Activated effector memory CD4-positive, alpha-beta T cell treated with Interleukin-2 at 50 U/mL for 16 hours (primary cell): ENCODE measurements at regions not wholly inside any gene's neighbourhood (a gene's known extent, or its start where the extent isn't known, plus 50 kb on each side); places are given as distances from the start of the nearest gene placed in this dataset.
"Not testable (repeated sequence)": the region's sequence is repeated elsewhere in the genome, so short reads cannot be mapped to it uniquely, and the experiment has no call there.

Source experiments
- DNase-seq: peaks from one replicate; pipeline ENCODE4 v3.0.0-alpha.2; 2020

DNA sequence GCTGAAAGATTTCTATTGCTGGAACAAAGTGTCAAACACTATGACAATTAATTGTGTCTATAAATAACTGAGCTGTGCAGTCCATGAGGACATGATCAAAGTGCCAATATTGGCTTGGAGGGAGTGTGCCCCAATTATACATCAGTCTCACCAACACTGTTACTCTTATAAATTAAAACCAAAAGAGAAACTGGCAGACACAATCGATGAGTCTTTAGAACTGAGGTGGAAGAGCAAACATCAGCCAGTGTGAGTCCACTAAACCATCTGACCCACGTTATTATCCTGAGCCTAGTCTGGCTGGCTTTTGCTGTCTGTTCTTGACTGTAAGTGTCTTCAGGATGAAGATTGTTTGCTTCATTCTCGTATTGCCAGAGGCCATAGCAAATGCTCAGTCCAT lies 98.9 kb downstream of the OLIG3 start:
- DNase-seq, result no peak

DNA sequence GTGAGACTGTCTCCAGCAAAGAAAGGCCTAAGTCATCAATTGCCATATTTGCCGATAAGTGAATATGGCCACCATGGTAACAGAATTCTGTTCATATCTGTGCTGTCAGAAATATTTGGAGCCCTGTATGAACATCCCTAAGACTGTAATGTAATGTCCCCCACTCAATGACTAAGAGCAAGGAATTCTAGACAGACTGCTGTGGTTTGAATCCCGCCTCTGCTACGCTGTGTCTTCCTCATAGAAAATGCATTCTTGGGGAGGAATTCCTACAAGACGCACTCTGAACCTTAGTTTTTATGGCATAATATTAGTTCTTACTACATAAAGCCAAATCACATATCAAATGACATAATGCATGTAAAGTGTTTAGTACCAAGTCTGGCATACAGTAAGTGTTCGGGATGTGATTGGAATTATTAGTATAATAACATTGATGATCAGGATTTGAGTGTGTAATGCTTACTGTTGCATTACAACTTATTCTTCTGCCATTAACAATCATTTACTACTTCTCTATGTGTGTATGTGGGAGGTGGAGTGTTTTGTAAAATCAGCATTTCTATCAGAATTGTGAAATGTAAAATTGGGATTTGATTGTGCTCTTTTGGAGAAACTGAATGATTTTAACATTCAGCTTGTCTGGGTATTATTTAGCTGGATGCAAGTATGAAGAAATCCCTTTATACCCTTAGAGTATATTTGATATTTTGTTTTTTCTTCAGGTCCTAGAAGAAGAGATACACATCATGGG lies 103.0 kb downstream of the OLIG3 start:
- DNase-seq, result no peak

DNA sequence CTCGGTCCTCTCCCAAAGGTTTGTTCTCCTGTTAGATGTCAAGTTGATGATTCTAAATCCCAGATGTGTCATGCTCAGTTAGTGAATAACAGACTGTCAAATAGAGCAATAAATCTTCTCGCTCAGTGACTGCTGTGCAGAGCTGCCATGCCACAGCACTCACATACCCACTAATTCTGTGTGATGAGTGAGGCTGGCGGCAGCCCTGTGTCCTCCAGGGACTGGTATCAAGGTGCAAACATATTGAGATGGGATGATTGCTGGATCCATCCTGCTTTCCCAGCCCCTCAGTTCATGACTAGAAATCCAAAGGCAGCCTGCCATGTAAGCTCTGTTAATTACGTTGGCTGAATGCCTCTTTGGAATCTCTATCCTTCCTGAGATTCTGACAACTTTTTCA lies 103.9 kb downstream of the OLIG3 start:
- DNase-seq, result no peak

DNA sequence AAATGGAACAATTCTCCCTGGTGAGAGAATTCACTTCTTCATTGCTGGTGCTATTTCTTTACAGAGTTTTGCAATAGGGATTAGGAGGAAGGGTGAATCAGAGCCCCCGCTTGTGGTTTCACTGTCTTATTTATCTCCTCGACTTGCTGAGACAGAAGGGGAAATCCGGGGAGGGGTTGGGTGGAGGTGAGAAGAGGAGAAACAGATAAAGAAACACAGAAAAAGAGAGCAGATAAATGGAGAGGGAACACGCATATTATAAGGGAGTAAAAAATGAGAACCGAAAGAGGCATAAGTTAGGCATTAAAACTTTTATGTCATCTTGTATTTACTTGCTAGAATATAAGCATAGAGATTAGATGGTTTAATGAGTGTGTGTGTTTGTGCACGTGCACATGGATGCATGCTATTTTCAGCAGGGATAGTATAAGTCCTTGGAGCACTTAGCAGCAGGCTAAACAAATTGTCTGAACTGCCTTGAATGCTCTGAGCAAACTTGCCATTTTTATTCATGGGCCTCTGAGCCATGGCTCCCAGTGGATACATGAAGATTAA lies 105.0 kb downstream of the OLIG3 start:
- DNase-seq, result peak; percentile 61

DNA sequence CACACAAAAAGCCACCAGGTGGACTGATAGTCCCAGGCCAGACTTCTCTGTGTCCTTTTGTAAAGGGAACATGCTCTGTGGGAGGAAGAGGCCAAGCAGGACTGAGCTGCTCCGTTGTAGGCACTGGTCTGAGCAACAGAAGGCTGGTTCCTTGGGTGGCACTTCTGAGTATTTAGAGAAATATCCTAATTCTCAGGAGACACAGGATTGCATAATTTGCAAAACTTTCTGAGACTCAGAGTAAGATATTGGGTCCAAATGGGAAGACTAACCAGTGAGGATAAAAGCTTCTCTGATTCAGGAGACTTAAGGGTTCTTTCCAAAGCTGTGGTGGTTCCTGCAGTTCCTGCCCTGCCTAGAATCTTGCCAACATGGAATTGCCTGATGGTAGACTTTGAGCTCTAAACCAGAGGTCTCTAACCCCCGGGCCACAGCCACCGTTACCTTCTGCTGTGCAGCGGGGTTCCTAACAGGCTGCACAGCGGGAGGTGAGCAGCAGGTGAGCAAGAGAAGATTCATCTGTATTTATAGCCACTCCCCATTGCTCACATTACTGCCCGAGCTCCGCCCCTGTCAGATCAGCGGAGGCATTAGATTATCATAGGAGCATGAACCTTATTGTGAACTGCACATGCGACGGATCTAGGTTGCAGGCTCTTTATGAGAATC lies 107.0 kb downstream of the OLIG3 start:
- no peak for DNase-seq

DNA sequence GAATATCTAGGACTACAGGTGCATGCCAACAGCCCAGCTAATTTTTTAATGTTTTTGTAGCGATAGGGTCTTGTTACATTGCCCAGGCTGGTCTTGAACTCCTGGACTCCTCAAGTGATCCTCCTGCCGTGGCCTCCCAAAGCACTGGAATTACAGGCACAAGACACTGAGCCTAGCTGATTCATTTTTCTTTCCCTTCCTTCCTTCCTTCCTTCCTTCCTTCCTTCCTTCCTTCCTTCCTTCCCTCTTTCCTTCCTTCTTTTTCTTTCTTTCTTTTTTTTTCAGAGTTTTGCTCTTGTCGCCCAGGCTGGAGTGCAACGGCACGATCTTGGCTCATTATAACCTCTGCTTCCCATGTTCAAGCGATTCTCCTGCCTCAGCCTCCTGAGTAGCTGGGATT lies 110.9 kb downstream of the OLIG3 start:
- DNase-seq, result not testable (repeated sequence)

DNA sequence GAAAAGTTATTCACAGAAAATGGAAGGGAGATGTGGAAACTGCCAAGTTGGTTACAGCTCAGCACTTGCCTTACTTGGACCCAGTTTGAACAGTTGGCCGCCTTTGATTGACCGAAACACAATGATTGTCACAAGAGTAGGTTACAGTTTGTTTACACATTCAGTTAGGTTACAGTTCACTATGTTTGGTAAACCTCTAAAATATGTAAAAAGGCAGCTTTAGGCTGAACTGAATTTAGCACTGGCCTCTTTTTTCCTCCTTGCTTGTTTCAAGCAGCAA lies 116.2 kb downstream of the OLIG3 start:
- DNase-seq, result no peak

DNA sequence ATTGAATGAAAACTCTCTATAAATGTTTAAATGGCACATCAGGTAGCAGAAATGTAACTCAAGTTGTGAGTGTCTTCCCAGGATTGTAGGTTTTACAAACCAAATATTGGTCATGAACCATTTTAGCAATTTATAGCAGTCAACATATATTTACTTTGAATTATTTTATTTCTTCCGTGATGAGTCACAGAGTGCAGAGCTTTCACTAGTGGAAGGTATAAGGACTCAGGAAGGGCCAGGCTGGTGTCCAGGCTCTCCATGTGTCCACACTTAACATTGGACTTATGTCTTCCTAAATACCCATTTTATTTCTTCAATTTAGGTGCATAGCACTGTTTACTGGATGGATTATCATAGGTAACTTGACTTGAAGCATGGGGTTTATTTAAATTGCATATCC lies 120.9 kb downstream of the OLIG3 start:
- no peak for DNase-seq

DNA sequence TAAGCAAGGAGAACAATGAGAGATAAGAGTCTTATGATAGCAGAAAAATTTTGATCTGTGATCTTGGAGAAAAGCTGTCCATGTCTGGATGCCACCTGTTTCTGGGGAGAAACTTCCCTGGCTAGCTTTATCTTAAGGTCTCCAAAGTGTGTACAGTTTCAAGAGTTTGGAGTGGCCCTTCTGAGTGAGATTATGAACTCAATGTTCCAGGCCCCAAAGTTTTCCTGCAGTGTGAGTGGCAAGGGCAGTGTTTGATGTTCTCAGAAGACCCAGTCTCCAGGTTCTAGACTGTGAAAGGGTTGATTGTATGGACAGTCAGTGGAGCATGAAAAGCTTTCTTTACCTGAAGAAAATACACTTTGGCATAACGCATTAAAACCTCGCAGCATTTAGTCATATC lies 121.7 kb downstream of the OLIG3 start:
- DNase-seq, result no peak

DNA sequence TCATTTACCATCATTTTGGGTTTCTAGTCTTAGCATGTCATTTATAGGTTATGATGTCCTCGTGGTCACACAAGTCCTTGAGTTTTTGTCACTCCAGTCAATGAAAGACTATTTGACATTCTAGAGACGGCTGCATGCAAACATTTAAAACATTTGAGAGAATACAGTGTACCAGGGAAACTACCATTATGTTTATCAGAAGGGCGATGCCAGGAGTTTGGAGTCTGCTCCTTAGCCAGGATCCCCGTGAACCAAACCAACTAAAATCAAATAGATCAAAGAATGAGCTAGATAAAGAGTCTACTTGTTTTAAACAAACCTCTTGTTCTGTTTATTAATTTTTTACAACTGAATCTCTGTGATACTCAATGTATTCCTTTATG lies 122.6 kb downstream of the OLIG3 start:
- DNase-seq, result no peak

DNA sequence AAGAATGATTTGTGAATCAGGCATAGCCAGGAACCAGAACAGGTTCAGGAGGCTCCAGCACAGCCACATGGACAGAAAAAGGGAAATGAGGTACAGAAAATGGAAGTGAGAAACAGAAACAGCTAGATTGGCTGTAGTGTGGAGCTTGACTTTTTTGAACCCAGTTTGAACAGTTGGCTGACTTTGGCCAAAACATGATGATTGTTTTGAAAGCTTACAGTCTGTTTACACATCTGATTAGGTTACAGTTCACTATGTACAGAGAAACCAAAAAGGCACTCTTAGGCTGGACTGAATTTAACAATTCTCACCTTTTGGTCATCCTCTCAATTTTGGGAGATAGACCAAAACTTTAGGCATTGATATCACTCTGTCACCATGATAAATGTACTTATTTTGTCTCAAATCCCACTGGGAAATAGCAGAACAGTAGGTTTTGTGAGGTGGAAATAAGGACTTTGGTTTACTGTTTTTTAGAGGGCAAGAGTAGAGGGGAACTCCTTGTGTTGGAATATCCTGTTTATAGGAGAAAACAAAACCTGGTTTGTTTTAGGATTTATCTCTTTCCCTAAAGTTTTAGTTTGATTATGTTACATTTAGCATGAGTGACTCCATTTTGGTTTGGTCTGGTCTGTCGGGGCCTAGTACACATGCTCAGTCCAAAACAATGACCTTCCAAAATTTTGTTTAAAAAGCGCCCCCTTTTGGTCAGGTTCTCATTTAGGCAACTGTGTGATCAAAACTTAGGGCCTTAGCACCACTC lies 123.1 kb downstream of the OLIG3 start:
- DNase-seq, result no peak

DNA sequence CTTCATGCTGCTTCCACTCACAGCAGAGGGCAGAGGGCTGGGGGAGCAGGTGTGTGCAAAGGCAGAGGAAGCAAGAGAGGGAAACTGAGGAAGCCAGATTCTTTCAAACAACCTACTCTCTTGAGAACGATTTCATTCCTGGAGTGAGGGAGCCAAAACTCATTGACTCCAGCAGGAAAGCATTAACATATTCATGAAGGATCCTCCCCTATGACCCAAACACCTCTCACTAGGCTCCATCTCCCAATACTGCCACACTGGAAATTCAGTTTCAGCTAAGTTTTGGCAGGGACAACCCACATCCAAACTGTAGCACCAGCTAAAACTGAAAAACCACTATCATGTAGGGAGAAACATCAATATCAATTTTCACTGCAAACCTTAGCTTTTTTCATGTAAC lies 125.1 kb downstream of the OLIG3 start:
- DNase-seq, result no peak

DNA sequence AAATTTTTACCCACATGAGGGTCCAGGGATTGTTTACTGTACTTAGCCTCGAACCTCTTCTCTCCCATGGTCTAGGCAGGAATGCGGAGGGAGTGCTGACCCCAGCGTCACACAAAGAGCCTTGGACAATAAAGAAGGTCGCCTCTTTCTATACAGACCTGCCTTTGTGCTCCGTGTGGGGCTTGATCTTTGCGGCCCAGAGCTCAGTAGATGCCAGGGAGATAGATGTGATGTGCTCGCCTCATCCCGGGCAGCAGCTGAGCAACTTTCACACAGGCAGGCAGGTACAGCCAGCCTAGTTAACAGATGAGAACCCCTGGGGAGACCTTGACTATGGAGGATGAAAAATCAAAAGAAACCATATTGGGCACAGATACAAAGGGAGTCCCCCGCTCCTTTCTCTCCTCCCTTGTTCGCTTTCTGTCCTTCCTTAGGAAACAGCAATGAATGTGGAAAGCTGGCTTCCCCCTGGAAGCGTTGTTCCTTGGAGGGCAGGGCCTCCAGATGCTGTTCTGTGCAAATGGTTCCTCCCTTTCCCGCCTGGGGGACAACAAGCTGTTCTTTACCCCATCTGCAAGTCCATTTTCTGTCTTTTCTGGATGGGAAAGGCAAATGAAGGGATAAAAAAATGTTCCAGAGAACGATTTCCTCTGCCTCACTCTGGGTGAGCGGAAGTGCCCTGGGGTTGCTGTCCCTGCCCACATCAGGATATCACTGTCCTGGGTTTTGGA lies 128.3 kb downstream of the OLIG3 start:
- DNase-seq, result no peak

DNA sequence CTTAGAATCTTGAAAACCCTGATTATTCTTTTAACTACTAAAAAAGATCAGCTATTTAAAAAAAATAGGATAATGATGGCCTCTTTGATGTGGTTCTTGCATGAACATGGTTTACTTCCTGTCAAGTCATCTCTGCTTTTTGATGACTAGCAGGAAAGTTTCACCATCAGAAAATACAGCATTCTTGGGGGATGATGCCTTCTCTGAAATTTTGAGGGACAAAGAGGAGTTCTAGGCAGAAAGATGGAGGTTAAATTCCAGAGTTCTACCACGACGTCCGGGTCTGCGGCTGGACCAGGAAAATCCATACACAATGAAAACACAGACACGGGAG lies 130.4 kb downstream of the OLIG3 start:
- no peak for DNase-seq

DNA sequence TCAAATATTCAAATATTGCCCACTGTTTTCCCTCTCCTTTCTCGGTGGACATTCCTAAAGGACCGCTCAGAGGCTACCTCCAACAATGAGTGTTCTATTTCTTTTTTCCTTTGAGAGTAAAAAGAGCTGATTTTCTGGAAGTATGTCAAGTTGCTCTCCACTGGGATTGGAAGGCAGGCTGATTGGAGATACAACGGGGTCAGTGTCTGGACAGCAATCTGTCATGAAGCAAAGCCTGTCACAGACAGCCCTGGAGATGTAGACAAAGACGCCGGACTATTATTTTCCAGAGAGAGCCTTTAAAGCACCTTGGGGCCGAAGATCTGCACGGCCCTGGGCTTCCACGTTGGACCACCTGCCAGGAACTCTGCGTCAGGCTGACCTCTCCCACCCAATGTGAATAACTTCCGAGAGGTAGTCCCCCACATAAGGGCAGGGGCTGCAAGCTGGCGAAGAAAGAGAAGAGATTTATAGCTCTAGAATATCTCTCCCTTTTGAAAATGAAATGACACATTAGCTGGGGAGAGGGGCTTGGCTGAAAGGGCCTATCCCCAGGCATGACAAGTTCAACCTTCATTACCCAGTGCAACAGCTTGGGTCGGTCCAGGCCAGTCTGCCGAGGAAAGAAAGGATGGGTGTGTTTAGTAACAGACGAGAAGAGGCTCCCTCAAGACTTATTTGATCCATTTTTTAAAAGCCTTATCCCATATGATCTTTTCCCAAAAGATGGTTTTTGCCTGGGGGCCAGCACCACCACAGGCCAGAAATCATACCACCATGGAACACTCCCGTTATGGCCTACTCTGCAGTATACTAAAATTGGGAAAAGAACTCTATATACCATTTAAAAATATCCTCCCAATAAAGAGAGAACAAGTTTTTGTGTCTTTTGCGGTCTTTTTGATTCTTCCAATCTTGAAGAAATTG lies 131.1 kb downstream of the OLIG3 start:
- no peak for DNase-seq

DNA sequence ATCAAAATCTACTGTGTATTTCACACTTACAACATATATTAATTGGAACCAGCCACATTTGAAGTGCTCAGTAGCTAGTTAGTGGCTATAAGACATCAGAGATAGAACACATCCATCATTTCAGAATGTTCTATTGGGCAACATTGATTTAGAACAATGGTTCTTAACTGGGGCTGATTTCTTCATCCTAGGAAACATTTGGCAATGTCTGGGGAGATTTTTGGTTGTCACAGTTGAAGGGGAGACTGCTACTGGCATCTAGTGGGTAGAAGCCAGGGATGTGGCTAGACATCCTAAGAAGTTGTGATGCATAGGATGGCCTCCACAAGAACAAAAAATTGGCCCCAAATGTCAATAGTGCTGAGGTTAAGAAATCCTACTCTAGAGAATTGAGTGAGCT lies 132.5 kb downstream of the OLIG3 start:
- no peak for DNase-seq

DNA sequence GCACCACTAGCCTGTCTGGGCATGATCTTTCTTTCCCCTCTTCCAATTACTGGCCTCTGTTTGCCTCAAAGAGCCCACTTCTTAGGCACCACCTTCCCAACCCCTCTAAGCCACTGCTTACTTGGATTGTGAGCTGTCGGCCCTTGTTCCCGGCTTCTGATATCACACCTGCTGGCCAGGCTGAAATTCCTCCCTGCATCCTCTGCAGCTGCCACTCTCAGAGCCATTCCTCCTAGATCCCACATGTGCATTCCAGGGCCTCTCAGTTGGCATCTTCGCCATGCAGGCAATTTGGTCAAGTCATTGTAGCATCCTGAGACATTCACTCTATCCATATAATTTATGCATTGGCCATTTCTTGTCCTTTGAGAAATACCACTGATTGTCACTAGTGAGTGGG lies 135.9 kb downstream of the OLIG3 start:
- DNase-seq, result no peak

DNA sequence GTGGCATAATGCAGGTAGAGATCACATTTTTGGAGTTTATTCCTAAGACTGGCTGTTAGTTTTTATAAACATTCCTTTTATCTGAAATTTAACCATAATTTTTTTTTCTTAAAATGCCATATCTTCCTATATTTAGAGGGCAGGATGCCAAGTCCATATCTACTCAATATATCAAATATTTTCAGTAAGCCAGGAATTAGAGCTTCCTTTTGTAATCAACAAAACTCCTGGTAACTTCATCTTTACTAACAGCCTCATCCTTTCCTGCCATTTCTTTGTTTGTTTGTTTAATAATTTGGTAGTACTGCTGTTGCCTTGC lies 136.3 kb downstream of the OLIG3 start:
- DNase-seq, result no peak

DNA sequence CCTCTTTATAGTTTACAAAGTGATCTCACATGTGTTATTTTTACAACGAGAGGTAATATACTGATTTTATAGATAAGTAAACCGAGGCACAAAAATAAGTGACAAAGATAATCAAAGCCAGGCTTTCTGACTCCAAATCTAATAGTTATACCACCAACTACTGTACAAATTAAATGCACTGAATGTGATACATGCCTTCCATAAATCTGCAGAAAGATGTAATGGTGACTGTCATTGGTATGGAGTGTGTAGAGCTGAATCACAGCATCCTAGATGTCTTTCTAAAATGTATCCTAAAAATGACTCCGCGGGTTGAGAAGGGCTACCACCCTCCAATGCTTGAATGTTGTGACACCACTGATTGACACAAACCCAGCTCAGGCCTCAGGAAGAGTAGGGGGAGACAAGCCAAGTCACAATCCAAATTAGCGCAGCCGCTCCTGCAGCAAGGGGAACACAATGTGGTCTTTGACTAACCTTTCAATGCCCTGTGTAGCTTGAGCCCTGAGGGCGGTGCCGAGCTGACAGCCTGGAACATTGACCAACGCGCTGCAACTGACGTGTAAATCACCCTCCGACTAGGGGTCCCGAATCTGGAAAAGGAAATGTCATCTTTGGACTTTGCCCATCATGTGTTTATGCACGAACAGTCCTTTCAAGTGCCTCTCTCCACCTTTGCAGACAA lies 136.8 kb downstream of the OLIG3 start:
- DNase-seq, result no peak

DNA sequence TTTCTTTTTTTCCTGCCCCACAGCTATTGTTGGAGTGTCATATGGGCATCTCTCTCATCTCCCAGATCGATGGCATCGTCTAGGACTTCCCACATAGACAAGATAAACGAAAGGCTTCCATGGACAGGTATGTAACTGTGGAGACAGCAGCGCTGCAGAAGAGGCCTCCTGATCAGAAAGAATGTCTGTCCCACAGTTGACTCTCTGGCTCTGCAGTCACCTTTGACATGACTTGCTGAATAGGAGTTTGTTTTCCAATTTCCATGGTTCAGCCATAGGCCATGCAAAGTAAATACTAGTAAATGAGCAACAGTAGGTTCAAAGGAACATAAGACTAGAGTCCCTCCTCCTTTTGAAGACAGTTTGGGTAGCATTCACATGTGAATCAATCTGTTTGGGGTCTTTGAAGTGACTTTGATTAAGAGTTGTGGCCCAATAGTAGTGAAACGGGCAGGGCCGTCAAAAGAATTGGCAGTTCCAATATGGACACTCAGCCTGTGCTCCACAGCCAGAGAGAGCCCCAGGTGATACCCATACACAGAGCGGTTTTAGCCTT lies 134.7 kb upstream of the IFNGR1 start:
- no peak for DNase-seq

DNA sequence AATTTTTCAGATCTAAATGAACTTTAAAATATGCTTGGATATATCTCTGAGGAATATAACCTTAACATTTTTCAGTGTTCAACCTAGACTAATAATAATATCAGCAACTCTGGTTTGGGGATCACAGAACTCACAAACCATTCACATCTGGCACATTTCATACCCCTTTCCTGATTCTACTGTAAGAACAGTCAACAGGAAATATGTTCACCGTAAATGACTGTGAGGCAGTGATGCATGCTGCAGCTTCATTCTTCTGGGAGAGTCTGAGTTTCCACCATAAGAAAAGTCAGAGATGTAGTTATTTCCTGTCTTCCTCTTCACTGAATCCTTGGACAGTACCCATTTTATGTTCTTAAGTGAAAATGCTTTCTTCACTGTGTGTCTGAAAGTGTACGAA lies 134.2 kb upstream of the IFNGR1 start:
- no peak for DNase-seq

DNA sequence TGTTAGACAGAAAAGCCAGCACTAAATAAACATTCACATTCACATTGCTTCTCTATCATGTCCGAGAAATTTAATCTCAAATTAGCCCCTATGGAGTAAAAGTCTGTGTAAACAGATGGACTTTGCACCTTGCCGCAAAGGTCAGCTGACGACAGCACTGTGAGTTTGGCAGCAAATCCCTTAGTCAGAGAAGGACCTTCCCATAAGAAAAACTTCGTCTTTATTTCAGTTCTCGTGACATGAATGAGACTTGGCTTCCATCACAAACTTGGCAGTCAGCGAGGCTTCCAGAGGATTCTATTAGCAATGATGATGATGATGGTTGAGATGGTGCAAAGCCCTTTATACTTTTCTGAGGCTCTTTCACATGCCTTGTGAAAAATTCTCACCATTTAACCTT lies 133.7 kb upstream of the IFNGR1 start:
- no peak for DNase-seq
